H9 (cell line): ENCODE measurements at regions not wholly inside any gene's neighbourhood (a gene's known extent, or its start where the extent isn't known, plus 50 kb on each side); places are given as distances from the start of the nearest gene placed in this dataset.

Source experiments
- DNase-seq: peaks from one replicate; pipeline ENCODE4 v3.0.0-alpha.2; 2017
- H2AFZ ChIP-seq: one replicate; pipeline ENCODE4 v1.6.1; 2013; ENCODE audit warnings: mild to moderate bottlenecking, low read length, control low read depth, moderate library complexity
- H2AK5ac ChIP-seq: 2 replicates; pipeline ENCODE4 v1.6.1; 2013; ENCODE audit warnings: low read length, control low read depth, mixed read lengths; ENCODE audit not compliant: insufficient read length
- H2BK120ac ChIP-seq: one replicate; pipeline ENCODE4 v1.6.1; 2013; ENCODE audit warnings: low read depth, mild to moderate bottlenecking, low read length, control low read depth, inconsistent platforms; ENCODE audit not compliant: poor library complexity, severe bottlenecking
- H2BK12ac ChIP-seq: 2 replicates; pipeline ENCODE4 v1.6.1; 2013; ENCODE audit warnings: low read length, control low read depth, mixed read lengths, low read depth; ENCODE audit not compliant: insufficient read length
- H2BK15ac ChIP-seq: 2 replicates; pipeline ENCODE4 v1.6.1; 2013; ENCODE audit warnings: low read depth, low read length, control low read depth
- H2BK20ac ChIP-seq: one replicate; pipeline ENCODE4 v1.6.1; 2013; ENCODE audit warnings: low read depth, mild to moderate bottlenecking, low read length, control low read depth, inconsistent platforms; ENCODE audit not compliant: poor library complexity, severe bottlenecking
- H2BK5ac ChIP-seq: 2 replicates; pipeline ENCODE4 v1.6.1; 2013; ENCODE audit warnings: low read length, control low read depth, mixed read lengths; ENCODE audit not compliant: insufficient read length
- H3K14ac ChIP-seq: 2 replicates; pipeline ENCODE4 v1.6.1; 2013; ENCODE audit warnings: low read length, control low read depth; ENCODE audit not compliant: insufficient read depth
- H3K18ac ChIP-seq: 2 replicates; pipeline ENCODE4 v1.6.1; 2013; ENCODE audit warnings: low read depth, mild to moderate bottlenecking, mixed read lengths, low read length, control low read depth; ENCODE audit not compliant: insufficient read length
- H3K23ac ChIP-seq: 2 replicates; pipeline ENCODE4 v1.6.1; 2013; ENCODE audit warnings: low read length, control low read depth, mixed read lengths, low read depth; ENCODE audit not compliant: insufficient read length
- H3K23me2 ChIP-seq: 2 replicates; pipeline ENCODE4 v1.6.1; 2013; ENCODE audit warnings: low read depth, mild to moderate bottlenecking, mixed read lengths, low read length, control low read depth; ENCODE audit not compliant: insufficient read length, poor library complexity, severe bottlenecking
- H3K27ac ChIP-seq: 2 replicates; pipeline ENCODE4 v1.5.1; 2013; ENCODE audit warnings: low read length, control low read depth, mixed read lengths, low read depth; ENCODE audit not compliant: insufficient read length
- H3K27me3 ChIP-seq: 2 replicates; pipeline ENCODE4 v1.6.1; 2013; ENCODE audit warnings: low read length, control low read depth, inconsistent platforms; ENCODE audit not compliant: insufficient read depth
- H3K4ac ChIP-seq: 2 replicates; pipeline ENCODE4 v1.6.1; 2013; ENCODE audit warnings: low read depth, mild to moderate bottlenecking, control low read depth, inconsistent platforms, low read length, moderate library complexity
- H3K4me1 ChIP-seq: 2 replicates; pipeline ENCODE4 v1.6.1; 2013; ENCODE audit warnings: low read length, control low read depth, inconsistent platforms; ENCODE audit not compliant: insufficient read depth
- H3K4me2 ChIP-seq: 2 replicates; pipeline ENCODE4 v1.6.1; 2013; ENCODE audit warnings: low read length, control low read depth, mixed read lengths; ENCODE audit not compliant: insufficient read length, insufficient read depth
- H3K56ac ChIP-seq: 2 replicates; pipeline ENCODE4 v1.6.1; 2013; ENCODE audit warnings: low read depth, mild to moderate bottlenecking, mixed read lengths, low read length, control low read depth; ENCODE audit not compliant: insufficient read length
- H3K79me1 ChIP-seq: 2 replicates; pipeline ENCODE4 v1.6.1; 2013; ENCODE audit warnings: low read depth, mild to moderate bottlenecking, moderate library complexity, low read length, control low read depth, inconsistent platforms; ENCODE audit not compliant: insufficient read depth, poor library complexity, severe bottlenecking
- H3K79me2 ChIP-seq: 2 replicates; pipeline ENCODE4 v1.6.1; 2013; ENCODE audit warnings: low read length, control low read depth, inconsistent platforms; ENCODE audit not compliant: insufficient read depth
- H3K9ac ChIP-seq: 2 replicates; pipeline ENCODE4 v1.6.1; 2013; ENCODE audit warnings: low read length, control low read depth, mixed read lengths; ENCODE audit not compliant: insufficient read length; ENCODE audit errors: extremely low read depth
- H3K9me3 ChIP-seq: one replicate; pipeline ENCODE4 v1.6.1; 2013; ENCODE audit warnings: low read depth, low read length, inconsistent platforms; ENCODE audit not compliant: control insufficient read depth
- H3T11ph ChIP-seq: one replicate; pipeline ENCODE4 v1.6.1; 2013; ENCODE audit warnings: mild to moderate bottlenecking, low read length, control low read depth, inconsistent platforms
- H4K20me1 ChIP-seq: one replicate; pipeline ENCODE4 v1.6.1; 2013; ENCODE audit not compliant: control insufficient read depth, insufficient read length, insufficient read depth
- H4K5ac ChIP-seq: 2 replicates; pipeline ENCODE4 v1.6.1; 2013; ENCODE audit warnings: low read depth, mild to moderate bottlenecking, mixed read lengths, low read length, control low read depth; ENCODE audit not compliant: insufficient read length
- H4K8ac ChIP-seq: replicated peaks from 2 replicates; pipeline ENCODE4 v1.6.1; 2013; ENCODE audit warnings: low read length, control low read depth, mixed read lengths, low read depth; ENCODE audit not compliant: insufficient read length
- H4K91ac ChIP-seq: 2 replicates; pipeline ENCODE4 v1.6.1; 2013; ENCODE audit warnings: low read depth, mild to moderate bottlenecking, moderate library complexity, mixed read lengths, low read length, control low read depth; ENCODE audit not compliant: insufficient read length
- H3K27ac Mint-ChIP-seq, 3 experiments: 2 replicates in 2 of 3; 3 replicates in 1 of 3; pipeline ENCODE4 v1.8.0; 2020 to 2021; ENCODE audit warnings: mixed read lengths in 3 of 3, mild to moderate bottlenecking in 1 of 3, moderate library complexity in 1 of 3
- H3K27me3 Mint-ChIP-seq: 2 replicates; pipeline ENCODE4 v1.8.0; 2021; ENCODE audit warnings: low read depth, mild to moderate bottlenecking, moderate library complexity, mixed read lengths
- H3K36me3 Mint-ChIP-seq, 3 experiments: 2 replicates in 2 of 3; 3 replicates in 1 of 3; pipeline ENCODE4 v1.8.0; 2020 to 2021; ENCODE audit warnings: low read depth in 3 of 3, mixed read lengths in 3 of 3; ENCODE audit not compliant: insufficient read depth in 1 of 3
- H3K4me1 Mint-ChIP-seq, 2 experiments: 2 replicates each; pipeline ENCODE4 v1.8.0; 2020; ENCODE audit warnings: mixed read lengths in 2 of 2
- H3K4me3 Mint-ChIP-seq, 2 experiments: 2 replicates in 1 of 2; 3 replicates in 1 of 2; pipeline ENCODE4 v1.8.0; 2020 to 2021; ENCODE audit warnings: mild to moderate bottlenecking in 2 of 2, mixed read lengths in 2 of 2, moderate library complexity in 1 of 2
- H3K9me3 Mint-ChIP-seq, 2 experiments: 2 replicates in 1 of 2; 3 replicates in 1 of 2; pipeline ENCODE4 v1.8.0; 2020; ENCODE audit warnings: mild to moderate bottlenecking in 2 of 2, mixed read lengths in 2 of 2, moderate library complexity in 1 of 2
- CTCF ChIP-seq: fragments of 200-600 bp; sonication (generic); conservative IDR thresholded peaks from 3 replicates; pipeline ENCODE4 v1.8.0; 2021; ENCODE audit warnings: antibody characterized with exemption, mild to moderate bottlenecking
- WGBS: extraction: QIAGEN DNeasy Blood & Tissue Kit; methylation state at CpG from one replicate; pipeline ENCODE4 v1.1.7; 2013; ENCODE audit warnings: missing lambda C conversion rate, low lambda C conversion rate, mixed read lengths; ENCODE audit not compliant: insufficient read length; ENCODE audit errors: extremely low coverage; 5-methylcytosine and 5-hydroxymethylcytosine counted together

GRCh38 chr17:77581480-77581879, 377.0 kb upstream of the TNRC6C start:
- Histone ChIP-seq H3K27me3 (no peaks in the 10 kb centered on the region), H3K9me3 (no peaks in the 10 kb centered on the region)
- no CpG with 5 or more reads among the region's 2 CpGs for WGBS

More at GRCh38 chr17:77581480-77581879, 377.0 kb upstream of the TNRC6C start:
- Histone ChIP-seq H3K18ac (no peak overlapping the region), H2AFZ (no peak overlapping the region), H4K5ac (no peak overlapping the region), H4K20me1 (no peaks in the 10 kb centered on the region), H2BK20ac (no peak overlapping the region), H3T11ph (no peak overlapping the region), H3K4ac (no peak overlapping the region), H3K79me2 (no peaks in the 10 kb centered on the region), H3K56ac (no peak overlapping the region), H3K23ac (no peak overlapping the region), H3K27ac (no peak overlapping the region), H2BK5ac (no peak overlapping the region), H2BK120ac (no peak overlapping the region), H3K4me2 (no peak overlapping the region), H3K9ac (no peak overlapping the region), H4K91ac (no peak overlapping the region), H2BK12ac (no peak overlapping the region), H3K14ac (no peak overlapping the region), H3K4me1 (no peaks in the 10 kb centered on the region), H3K23me2 (no peaks in the 10 kb centered on the region), H2AK5ac (no peak overlapping the region), H4K8ac (no peak overlapping the region), H2BK15ac (no peak overlapping the region), H3K79me1 (no peaks in the 10 kb centered on the region)
- Mint-ChIP-seq H3K36me3 (no peaks in the 10 kb centered on the region), H3K27ac (no peak overlapping the region), H3K9me3 (no peaks in the 10 kb centered on the region), H3K4me1 (no peaks in the 10 kb centered on the region), H3K27me3 (peaks cover 10% of the 10 kb centered on the region), H3K4me3 (no peak overlapping the region)
- TF ChIP-seq CTCF = no peak
- DNase-seq = no peak
